IPS-20b (cell line): ENCODE measurements at regions not wholly inside any gene's neighbourhood (a gene's known extent, or its start where the extent isn't known, plus 50 kb on each side); places are given as distances from the start of the nearest gene placed in this dataset.

Experiments
- H3K27ac ChIP-seq: one replicate; pipeline ENCODE4 v1.5.1; 2013; ENCODE audit warnings: low read length
- H3K27me3 ChIP-seq: 2 replicates; pipeline ENCODE4 v1.6.1; 2013; ENCODE audit warnings: mild to moderate bottlenecking, low read length, inconsistent platforms; ENCODE audit not compliant: insufficient read depth
- H3K36me3 ChIP-seq: 2 replicates; pipeline ENCODE4 v1.6.1; 2013; ENCODE audit warnings: low read depth, mild to moderate bottlenecking, inconsistent platforms, low read length, moderate library complexity; ENCODE audit not compliant: insufficient read depth
- H3K4me1 ChIP-seq: 2 replicates; pipeline ENCODE4 v1.6.1; 2013; ENCODE audit warnings: mild to moderate bottlenecking, control low read depth, inconsistent platforms, low read length, moderate library complexity; ENCODE audit not compliant: insufficient read depth
- H3K4me3 ChIP-seq: 2 replicates; pipeline ENCODE4 v1.5.1; 2013; ENCODE audit warnings: mild to moderate bottlenecking, low read length, inconsistent platforms
- H3K9ac ChIP-seq: 2 replicates; pipeline ENCODE4 v1.6.1; 2013; ENCODE audit warnings: low read depth, mild to moderate bottlenecking, inconsistent platforms, low read length, moderate library complexity
- H3K9me3 ChIP-seq: 2 replicates; pipeline ENCODE4 v1.6.1; 2013; ENCODE audit warnings: mild to moderate bottlenecking, low read depth, low read length, inconsistent platforms; ENCODE audit not compliant: insufficient read depth

- no peak overlapping the region for H3K9ac ChIP-seq
- no peaks in the 10 kb centered on the region for H3K9me3 ChIP-seq
- no peaks in the 10 kb centered on the region for H3K36me3 ChIP-seq
- peaks cover 37% of the 10 kb centered on the region for H3K4me1 ChIP-seq
- H3K27me3 ChIP-seq = peaks cover 46% of the 10 kb centered on the region
- no peak overlapping the region for H3K27ac ChIP-seq
- no peak overlapping the region for H3K4me3 ChIP-seq
These were observed 358.0 kb downstream of the LMO4 start for GRCh38 chr1:87686671-87687070.

- Histone ChIP-seq H3K27ac (no peak overlapping the region), H3K9ac (no peak overlapping the region), H3K4me3 (no peak overlapping the region), H3K9me3 (no peaks in the 10 kb centered on the region), H3K27me3 (peaks cover 40% of the 10 kb centered on the region), H3K4me1 (peaks cover 37% of the 10 kb centered on the region), H3K36me3 (no peaks in the 10 kb centered on the region)
These were observed 359.5 kb downstream of the LMO4 start for GRCh38 chr1:87688136-87688535.

- Histone ChIP-seq H3K9ac (no peak overlapping the region), H3K27ac (no peak overlapping the region), H3K27me3 (peaks cover 27% of the 10 kb centered on the region), H3K36me3 (no peaks in the 10 kb centered on the region), H3K9me3 (no peaks in the 10 kb centered on the region), H3K4me3 (no peak overlapping the region), H3K4me1 (peaks cover 23% of the 10 kb centered on the region)
These were observed 360.8 kb downstream of the LMO4 start for GRCh38 chr1:87689487-87689886.

GRCh38 chr1:87696483-87696882 lies 367.8 kb downstream of the LMO4 start:
- Histone ChIP-seq H3K27me3 (no peaks in the 10 kb centered on the region), H3K9me3 (peaks cover 3% of the 10 kb centered on the region; the same call in 1 of the 2 replicates), H3K36me3 (no peaks in the 10 kb centered on the region), H3K9ac (no peak overlapping the region), H3K27ac (no peak overlapping the region), H3K4me3 (no peak overlapping the region), H3K4me1 (no peaks in the 10 kb centered on the region)

- Histone ChIP-seq H3K9ac (no peak overlapping the region), H3K27ac (no peak overlapping the region), H3K36me3 (no peaks in the 10 kb centered on the region), H3K4me1 (peaks cover 6% of the 10 kb centered on the region; the same call in 1 of the 2 replicates), H3K27me3 (no peaks in the 10 kb centered on the region), H3K9me3 (peaks cover 8% of the 10 kb centered on the region; the same call in 1 of the 2 replicates), H3K4me3 (no peak overlapping the region)
These were observed 373.8 kb downstream of the LMO4 start for GRCh38 chr1:87702455-87702854.

- H3K4me3 ChIP-seq = no peak overlapping the region
- H3K9me3 ChIP-seq = peaks cover 8% of the 10 kb centered on the region; the same call in 1 of the 2 replicates
- H3K4me1 ChIP-seq = peaks cover 6% of the 10 kb centered on the region; the same call in 1 of the 2 replicates
- H3K27me3 ChIP-seq = no peaks in the 10 kb centered on the region
- no peaks in the 10 kb centered on the region for H3K36me3 ChIP-seq
- H3K27ac ChIP-seq = no peak overlapping the region
- H3K9ac ChIP-seq = no peak overlapping the region
These were observed 376.6 kb downstream of the LMO4 start for GRCh38 chr1:87705233-87705632.

- Histone ChIP-seq H3K36me3 (no peaks in the 10 kb centered on the region), H3K4me3 (no peak overlapping the region), H3K27me3 (no peaks in the 10 kb centered on the region), H3K4me1 (peaks cover 6% of the 10 kb centered on the region; the same call in 1 of the 2 replicates), H3K9ac (no peak overlapping the region), H3K27ac (no peak overlapping the region), H3K9me3 (peaks cover 5% of the 10 kb centered on the region; the same call in 1 of the 2 replicates)
These were observed 377.5 kb downstream of the LMO4 start for GRCh38 chr1:87706203-87706602.

GRCh38 chr1:87706779-87707228 lies 378.1 kb downstream of the LMO4 start:
- no peaks in the 10 kb centered on the region for H3K27me3 ChIP-seq
- no peak overlapping the region for H3K27ac ChIP-seq
- peaks cover 5% of the 10 kb centered on the region; the same call in 1 of the 2 replicates for H3K9me3 ChIP-seq

GRCh38 chr1:87707411-87707810 lies 378.7 kb downstream of the LMO4 start:
- Histone ChIP-seq H3K27me3 (no peaks in the 10 kb centered on the region), H3K9ac (no peak overlapping the region)

More at GRCh38 chr1:87706779-87707228, 378.1 kb downstream of the LMO4 start:
- peaks cover 6% of the 10 kb centered on the region; the same call in 1 of the 2 replicates for H3K4me1 ChIP-seq
- H3K36me3 ChIP-seq = no peaks in the 10 kb centered on the region
- H3K4me3 ChIP-seq = no peak overlapping the region
- H3K9ac ChIP-seq = no peak overlapping the region

GRCh38 chr1:87712261-87713010 lies 383.8 kb downstream of the LMO4 start:
- Histone ChIP-seq H3K4me3 (no peak overlapping the region), H3K27ac (no peak overlapping the region), H3K27me3 (no peaks in the 10 kb centered on the region), H3K4me1 (no peaks in the 10 kb centered on the region), H3K9me3 (no peaks in the 10 kb centered on the region), H3K9ac (no peak overlapping the region), H3K36me3 (no peaks in the 10 kb centered on the region)

More at GRCh38 chr1:87707411-87707810, 378.7 kb downstream of the LMO4 start:
- Histone ChIP-seq H3K27ac (no peak overlapping the region), H3K9me3 (peaks cover 4% of the 10 kb centered on the region; the same call in 1 of the 2 replicates), H3K4me1 (peaks cover 6% of the 10 kb centered on the region; the same call in 1 of the 2 replicates), H3K36me3 (no peaks in the 10 kb centered on the region), H3K4me3 (no peak overlapping the region)

- H3K27ac ChIP-seq = no peak overlapping the region
- H3K9me3 ChIP-seq = no peaks in the 10 kb centered on the region
- no peaks in the 10 kb centered on the region for H3K27me3 ChIP-seq
- no peaks in the 10 kb centered on the region for H3K4me1 ChIP-seq
- H3K4me3 ChIP-seq = no peak overlapping the region
- H3K36me3 ChIP-seq = no peaks in the 10 kb centered on the region
- no peak overlapping the region for H3K9ac ChIP-seq
These were observed 385.6 kb downstream of the LMO4 start for GRCh38 chr1:87714278-87714677.

- Histone ChIP-seq H3K36me3 (no peaks in the 10 kb centered on the region), H3K9ac (no peak overlapping the region), H3K9me3 (no peaks in the 10 kb centered on the region), H3K4me3 (no peak overlapping the region), H3K27ac (no peak overlapping the region), H3K4me1 (no peaks in the 10 kb centered on the region), H3K27me3 (no peaks in the 10 kb centered on the region)
These were observed 386.4 kb downstream of the LMO4 start for GRCh38 chr1:87715052-87715451.
